ENCODE measurements at regions not wholly inside any gene's neighbourhood (a gene's known extent, or its start where the extent isn't known, plus 50 kb on each side); places are given as distances from the start of the nearest gene placed in this dataset.
"Not testable (repeated sequence)": the region's sequence is repeated elsewhere in the genome, so short reads cannot be mapped to it uniquely, and the experiment has no call there.

DNA sequence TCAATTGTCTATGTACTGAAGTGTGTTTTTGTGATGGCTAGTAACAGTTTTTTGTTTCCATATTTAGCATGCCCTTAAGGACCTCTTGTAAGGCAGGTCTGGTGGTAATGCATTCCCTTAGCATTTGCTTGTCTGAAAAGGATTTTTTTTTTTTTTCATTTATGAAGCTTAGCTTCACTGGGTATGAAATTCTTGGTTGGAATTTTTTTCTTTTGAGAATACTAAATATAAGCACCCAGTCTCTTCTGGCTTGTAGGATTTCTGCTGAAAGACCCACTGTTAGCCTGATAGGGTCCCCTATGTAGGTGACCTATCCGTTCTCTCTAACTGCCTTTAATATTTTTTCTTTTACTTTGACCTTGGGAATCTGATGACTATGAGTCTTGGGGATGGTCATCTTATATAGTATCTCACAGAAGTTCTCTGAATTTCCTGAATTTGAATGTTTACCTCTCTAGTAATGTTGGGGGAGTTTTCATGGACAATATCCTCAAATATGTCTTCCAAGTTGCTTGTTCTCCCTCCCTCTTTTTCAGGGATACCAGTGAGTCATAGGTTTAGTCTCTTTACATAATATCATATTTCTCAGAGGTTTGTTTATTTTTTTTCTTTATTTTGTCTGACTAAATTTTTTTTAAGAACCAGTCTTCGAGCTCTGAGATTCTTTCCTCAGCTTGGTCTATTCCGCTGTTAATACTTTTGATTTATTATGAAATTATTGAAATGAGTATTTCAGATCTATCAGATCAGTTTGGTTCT is 157.1 kb upstream of the PGRMC2 start:
- DNase-seq: no peak

DNA sequence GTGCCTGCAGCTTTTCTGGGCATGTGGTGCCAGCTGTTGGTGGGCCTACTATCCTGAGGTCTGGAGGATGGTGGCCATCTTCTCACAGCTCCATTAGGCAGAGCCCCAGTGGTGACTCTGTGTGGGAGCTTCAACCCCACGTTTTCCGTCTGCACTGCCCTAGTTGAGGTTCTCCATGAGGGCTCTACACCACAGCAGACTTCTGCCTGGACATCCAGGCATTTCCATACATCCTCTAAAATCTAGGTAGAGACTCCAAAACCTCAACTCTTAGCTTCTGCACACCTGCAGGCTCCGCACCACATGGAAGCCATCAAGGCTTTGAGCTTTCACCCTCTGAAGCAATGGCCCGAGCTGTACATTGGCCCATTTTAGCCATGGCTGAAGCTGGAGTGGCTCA is 153.3 kb upstream of the PGRMC2 start:
- no peak for DNase-seq

DNA sequence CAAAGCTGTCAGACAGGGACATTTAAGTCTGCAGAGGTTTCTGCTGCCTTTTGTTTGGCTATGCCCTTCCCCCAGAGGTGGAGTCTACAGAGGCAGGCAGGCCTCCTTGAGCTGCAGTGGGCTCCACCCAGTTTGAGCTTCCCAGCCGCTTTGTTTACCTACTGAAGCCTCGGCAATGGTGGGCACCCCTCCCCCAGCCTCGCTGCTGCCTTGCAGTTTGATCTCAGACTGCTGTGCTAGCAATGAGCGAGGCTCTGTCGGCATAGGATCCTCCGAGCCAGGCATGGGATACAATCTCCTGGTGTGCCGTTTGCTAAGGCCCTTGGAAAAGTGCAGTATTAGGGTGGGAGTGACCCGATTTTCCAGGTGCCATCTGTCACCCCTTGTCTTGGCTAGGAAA is 149.4 kb upstream of the PGRMC2 start:
- DNase-seq: not testable (repeated sequence)

DNA sequence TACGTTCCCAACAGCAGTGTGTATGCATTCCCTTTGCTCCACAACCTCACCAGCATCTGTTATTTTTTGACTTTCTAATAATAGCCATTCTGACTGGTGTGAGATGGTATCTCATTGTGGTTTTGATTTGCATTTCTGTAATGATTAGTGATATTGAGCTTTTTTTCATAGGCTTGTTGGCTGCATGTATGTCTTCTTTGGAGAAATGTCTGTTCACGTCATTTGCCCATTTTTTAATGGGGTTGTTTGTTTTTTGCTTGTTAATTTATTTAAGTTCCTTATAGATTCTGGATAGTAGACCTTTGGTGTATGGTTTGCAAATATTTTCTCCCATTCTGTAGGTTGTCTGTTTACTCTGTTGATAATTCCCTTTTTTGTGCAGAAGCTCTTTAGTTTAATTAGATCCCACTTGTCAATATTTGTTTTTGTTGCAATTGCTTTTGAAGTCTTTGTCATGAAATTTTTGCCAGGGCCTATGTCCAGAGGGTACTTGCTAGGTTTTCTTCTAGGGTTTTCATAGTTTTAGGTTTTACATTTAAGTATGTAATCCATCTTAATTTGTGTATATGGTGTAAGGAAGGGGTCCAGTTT is 141.5 kb upstream of the PGRMC2 start:
- not testable (repeated sequence) for DNase-seq

DNA sequence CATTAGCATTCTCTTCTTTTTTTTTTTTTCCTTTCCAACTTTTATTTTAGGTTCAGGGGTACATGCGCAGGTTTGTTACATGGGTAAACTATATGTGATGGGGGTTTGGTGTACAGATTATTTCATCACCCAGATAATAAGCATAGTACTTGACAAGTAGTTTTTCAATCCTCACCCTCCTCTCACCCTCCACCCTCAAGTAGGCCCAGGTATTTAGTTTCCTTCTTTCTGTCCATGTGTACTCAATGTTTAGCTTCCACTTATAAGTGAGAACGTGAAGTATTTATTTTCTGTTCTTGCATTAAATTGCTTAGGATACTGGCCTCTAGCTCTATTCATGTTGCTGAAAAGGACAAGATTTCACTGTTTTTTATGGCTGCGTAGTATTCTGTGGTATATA is 140.8 kb upstream of the PGRMC2 start:
- DNase-seq: no peak

DNA sequence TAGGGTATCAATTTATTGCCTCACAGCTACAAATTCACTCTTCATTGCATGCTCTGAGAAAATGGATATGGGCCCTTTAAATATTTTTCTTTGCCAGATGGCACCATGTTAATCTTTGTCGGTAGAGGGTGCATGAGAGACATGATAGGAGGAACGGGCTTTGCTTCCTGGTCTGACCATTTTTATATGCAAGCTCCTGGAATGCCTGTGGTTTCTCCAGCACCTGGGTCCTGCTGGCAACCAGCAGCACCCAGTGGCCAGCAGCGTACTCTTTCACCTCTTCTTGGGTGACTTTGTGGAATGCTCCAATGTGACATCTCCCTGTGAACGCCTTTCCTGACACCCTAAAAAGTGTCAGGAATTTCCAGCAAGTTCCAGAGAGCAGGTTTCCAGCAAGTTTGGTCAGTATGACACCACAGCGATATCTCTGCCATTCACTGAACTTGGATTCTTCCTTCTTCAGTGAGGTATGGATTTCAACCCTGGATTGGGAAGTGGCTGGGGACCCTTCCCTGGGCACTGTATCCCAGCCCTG is 140.3 kb upstream of the PGRMC2 start:
- DNase-seq: no peak

DNA sequence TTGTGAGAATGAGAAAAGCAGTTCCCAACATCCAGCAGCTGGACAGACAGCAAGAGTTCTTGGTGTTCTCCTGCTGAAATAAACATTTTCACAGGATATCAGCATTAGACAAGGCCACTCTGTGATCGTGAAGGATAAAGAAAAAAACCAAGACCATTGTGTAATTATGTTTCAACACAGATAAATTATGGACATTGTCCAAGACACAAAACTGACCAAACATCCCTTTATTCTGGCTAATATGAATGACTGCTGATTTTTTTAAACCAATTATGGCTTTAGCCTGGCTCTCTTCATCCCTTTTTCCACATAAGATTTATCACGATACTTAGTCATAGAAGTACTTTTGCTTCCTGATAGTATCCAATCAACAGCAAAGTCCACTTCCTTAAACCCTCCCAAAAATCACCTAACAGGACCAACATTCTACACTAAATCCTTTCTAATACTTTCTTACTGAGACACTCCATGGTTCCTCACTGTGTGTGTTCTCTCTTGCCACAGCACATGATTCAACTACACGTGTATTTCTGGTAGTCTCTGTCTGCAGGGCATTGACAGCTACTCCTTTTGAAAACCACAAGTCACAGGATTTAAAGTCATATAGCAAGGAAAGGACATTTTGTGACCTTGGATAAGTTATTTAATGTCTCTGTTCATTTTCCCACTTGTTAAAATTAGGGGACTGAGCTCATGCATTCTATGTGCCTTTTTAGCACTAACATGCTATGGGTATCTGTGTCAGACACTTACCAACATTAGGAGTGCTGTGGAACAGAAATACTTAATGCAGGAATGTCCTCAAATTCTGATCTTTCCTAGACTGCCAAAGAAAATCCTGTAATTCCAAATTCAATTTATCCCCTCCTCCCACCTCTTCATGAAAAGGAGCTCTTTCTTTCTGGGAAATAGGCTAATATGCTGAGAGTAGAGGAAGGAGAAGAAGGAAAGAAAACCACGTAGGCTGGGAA is 137.2 kb upstream of the PGRMC2 start:
- peak in 1 of 2 donors; percentile 15 for DNase-seq

DNA sequence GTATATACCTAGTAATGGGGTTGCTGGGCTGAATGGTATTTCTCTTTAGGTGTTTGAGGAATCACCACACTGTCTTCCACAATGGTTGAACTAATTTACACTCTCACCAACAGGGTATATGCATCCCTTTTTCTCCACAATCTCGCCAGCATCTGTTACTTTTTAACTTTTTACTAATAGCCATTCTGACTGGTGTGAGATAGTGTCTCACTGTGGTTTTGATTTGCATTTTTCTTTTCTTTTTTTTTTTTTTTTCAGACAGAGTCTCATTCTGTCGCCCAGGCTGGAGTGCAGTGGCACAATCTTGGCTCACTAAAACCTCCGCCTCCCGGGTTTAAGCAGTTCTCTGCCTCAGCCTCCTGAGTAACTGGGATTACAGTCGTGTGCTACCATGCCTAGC is 134.7 kb upstream of the PGRMC2 start:
- not testable (repeated sequence) for DNase-seq

DNA sequence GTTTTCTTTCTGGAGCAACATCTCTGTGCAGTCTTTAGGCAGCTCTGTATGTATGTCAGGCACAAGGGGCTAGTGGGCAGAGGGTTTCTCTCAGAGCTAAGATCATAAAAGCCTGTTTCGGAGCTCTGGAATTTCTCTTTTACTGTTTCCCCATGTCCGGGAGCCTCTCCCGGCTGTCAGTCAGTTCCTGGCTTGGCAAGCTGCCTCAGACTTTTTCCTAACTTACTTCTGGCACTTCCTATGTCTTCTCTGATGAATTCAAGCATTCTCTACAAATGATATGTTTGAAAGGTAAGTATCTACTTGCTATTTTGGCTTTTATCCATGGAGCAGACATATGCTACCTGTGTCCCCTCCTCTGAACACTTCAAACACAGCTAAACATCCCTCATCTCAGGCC is 129.3 kb upstream of the PGRMC2 start:
- DNase-seq: no peak

DNA sequence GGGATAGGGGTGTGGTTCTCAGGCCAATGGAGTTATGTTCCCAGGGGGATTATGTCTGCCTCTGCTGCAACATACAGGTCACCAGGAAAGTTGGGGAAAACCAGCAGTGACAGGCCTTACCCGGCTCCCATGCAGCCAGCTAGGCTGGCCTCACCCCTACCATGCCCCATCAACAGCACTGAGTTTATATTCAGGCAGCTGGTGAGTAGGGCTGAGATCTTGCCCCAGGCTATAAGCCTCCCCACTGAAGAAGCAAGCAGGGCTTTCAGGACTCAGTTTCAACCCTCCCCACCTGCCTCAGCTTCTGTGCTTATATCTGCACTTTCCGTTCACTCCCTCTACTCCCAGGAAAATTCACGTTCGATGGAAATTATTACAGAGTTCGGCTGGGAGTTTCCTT is 122.4 kb upstream of the PGRMC2 start:
- no peak for DNase-seq

DNA sequence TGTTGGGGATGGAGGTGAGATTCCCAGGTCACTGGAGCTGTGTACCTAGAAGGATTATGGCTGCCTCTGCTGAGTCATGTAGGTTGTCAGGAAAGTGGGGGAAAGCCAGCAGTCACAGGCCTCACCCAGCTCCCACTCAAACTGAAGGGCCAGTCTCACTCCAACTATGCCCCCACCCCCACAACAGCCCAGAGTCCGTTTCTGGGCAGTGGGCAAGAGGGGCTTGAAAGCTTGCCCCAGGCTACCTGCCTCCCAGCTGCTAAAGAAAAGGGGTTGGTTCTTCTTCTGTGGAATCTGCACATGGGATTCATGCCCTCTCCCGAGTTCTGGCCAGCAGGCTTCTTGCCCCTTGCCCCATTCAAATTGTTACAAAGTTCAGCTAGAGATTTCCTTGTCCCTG is 116.0 kb upstream of the PGRMC2 start:
- DNase-seq: no peak

DNA sequence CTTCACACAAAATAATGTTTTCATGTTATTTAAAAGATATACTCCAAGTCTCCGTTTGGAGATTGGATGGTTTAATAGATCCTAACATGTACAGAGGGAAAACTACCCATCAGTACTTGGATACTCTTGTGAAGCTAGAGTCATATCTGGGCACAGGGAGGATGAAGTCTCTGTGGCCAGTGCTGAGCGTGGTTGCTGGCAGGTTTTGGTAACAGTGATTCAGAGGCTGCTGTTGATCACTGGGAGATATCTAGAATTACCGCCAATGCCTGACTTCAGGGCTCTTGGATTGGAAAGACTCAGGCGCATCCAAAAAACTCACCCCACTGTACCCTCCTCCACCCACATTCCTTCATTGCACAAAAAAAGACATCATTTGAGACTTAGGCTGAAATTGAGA is 107.2 kb upstream of the PGRMC2 start:
- no peak for DNase-seq

DNA sequence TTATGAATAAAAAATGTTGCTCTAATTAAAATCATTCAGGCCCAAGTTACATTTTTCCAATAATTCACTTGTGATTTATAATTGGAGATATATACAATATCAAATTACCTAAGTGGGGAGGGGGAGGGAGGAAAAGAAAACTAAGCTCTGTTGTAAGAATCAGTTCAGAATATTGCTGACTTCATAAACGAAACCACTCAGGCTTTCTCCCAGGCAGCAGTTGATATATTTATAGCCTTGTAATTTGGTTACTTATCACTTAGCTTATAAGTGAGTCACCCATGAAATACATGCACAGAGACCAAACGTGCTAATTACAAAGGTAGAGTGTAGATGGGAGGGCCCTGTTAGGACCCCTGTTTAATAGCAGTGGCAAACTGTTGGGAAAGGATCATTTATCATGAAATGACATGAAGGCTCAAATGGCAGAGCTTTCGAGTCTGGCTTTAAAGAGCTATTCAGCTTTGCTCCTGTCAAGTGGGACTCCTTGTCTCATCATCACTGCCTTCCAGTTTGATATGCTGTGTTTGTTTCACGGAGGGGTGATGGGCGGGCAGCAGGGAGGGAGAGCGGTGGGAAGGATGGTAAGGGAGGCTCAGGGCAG is 105.6 kb upstream of the PGRMC2 start:
- no peak for DNase-seq

DNA sequence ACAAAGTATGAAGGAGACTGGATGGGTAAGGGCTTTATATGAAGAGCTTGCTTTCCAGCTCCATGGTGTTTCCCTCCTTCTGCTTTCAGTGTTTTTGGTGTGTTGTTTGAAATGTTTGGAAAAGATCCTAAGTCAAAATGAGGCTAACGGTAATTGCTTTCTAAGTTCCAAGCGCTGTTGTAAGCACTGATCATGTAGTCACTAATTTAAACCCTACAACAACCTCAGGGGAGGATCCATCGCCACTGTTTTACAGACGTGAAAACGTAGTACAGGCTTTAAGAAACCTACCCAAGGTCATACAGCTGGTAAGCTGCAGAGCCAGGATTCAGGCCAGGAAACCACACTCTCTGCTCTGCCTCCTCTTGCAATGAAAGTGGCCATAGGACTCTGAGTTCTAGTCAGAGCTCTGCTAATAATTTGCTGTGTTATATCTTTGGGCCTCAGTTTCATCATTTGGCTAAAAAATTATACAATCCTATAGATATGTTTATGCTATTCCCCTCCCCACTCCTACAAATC is 102.9 kb upstream of the PGRMC2 start:
- DNase-seq: no peak

DNA sequence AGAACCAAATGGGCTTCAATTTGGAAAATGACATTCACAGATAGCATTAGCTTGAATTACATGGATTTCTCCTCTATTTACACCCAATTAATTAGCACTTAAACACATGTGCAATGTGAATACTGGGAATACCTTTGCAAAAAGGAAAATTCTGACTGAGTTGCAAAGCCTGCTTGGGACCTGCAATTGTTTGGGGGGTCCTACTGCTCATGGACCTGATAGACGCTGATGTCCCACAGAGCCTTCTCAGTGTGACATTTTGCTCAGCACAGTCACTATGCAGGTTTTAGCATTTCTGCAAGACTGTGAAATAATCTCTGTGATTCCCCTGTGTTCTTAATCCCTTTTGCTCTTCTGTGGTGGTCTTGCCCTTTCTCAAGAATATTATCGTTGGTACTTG is 101.2 kb upstream of the PGRMC2 start:
- no peak for DNase-seq

DNA sequence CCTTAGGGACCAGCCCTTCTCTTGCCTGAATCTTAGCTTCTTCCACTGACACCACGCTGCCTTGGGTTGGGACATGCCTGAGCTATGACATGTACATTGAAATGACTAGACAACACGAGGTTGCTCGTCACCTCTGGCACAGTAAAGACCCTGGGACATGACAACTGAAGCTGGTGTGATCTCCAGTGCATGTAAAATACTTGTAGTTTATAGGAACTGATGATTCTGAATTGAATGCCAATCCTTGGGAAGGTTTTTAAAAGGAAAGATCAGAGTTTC is 100.7 kb upstream of the PGRMC2 start:
- DNase-seq: no peak

DNA sequence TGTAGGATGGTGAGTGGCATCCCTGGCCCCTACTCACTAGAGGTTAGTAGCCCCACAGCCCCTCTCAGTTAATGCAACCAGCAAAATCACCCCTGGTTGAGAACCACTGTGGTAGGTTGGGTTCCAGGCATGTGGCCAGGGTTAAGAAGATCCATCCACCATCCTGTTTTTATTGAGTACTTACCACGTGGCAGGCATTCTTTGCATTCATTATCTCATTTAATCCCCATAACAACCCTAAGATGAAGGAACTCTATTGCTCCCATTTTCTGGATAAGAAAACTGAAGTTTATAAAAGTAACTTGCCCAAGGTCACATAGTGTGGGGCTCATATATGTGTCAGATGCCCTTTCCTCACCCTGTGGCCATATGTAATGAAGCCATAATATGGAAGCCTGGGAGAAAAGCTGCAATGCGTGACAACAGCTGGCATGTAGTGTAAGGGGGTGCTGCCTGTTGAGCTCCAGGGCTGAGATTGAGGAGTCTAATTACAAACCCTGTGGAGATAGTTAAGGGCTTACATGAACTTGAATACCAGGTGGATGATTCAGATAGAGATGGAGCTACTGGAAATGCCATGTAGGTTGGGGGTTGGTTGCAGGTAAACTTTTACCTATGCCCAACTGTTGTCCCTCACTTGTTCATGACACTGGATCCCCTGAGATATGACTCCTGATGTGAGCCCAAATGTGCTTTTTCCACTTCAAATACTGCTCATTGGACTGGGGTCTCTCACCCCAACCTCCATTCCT is 100.2 kb upstream of the PGRMC2 start:
- no peak for DNase-seq

DNA sequence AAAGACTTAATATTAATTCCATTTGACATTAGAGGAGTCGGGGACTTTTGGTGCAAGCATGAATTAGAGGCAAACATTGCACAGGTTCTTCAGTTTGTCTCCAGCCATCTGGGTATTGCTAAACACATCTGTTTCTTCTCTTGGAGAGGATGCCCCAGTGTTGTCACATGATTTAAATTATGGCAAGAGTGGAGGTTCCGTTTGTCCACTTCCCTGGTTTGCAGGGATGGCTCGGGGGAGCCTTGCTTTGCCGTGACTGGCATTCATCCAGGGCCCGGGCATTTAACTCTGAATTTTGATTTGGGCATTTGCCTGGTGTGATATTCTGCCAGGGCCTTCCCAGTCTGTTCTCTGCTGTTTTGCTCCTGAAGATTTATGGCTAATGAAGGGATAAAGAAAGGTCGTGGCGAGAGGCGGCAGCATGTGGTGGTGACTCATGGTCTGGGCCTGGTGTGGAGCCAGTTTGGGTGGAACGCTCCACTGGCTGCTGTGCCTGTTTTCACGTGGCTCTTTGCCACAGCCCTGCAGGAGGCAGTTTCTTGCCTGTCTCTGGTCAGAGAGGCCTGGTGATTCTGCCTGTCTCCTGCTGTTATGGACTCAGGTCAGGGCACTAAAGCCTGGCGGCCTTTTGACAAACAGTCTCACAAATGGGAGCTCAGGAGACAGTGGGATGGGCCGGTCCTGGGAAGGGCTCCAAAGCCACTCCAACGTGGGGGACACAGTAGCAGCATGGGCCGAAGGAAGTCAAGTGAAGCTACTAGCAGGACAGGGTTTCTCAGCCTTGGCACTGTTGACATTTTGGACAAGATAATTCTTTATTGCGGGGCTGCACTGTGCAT is 99.4 kb upstream of the PGRMC2 start:
- DNase-seq: peak; percentile 43 to 59

DNA sequence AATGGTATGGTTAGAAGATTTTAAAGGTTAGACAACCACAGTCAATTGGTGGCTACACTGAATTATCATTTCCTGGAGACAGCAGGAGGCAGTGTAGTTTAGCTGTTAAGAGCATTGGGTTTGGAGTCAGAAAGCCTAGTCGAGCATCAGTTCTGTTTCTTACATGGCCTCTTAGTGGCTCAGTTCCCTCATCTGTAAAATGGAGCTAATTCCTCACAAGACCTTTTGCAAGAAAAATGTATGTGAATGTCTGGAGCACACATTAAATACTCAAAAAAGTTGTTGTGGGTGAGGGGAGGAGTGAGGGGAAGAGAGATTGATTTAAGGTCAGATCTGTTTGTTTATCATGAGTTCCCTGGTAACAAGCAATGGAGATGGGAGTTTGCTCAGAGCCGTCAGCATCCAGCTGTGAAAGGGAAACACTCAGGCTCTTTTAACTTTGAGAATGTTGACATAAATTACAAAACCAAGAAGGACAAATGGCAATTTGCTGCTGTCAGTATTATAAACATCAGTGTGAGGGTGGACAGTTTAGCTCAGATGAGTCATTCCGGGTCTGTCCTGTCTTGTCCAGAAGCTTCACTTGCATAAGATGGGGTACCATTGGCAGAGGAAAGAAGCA is 98.2 kb upstream of the PGRMC2 start:
- DNase-seq: peak; percentile 3 to 53

DNA sequence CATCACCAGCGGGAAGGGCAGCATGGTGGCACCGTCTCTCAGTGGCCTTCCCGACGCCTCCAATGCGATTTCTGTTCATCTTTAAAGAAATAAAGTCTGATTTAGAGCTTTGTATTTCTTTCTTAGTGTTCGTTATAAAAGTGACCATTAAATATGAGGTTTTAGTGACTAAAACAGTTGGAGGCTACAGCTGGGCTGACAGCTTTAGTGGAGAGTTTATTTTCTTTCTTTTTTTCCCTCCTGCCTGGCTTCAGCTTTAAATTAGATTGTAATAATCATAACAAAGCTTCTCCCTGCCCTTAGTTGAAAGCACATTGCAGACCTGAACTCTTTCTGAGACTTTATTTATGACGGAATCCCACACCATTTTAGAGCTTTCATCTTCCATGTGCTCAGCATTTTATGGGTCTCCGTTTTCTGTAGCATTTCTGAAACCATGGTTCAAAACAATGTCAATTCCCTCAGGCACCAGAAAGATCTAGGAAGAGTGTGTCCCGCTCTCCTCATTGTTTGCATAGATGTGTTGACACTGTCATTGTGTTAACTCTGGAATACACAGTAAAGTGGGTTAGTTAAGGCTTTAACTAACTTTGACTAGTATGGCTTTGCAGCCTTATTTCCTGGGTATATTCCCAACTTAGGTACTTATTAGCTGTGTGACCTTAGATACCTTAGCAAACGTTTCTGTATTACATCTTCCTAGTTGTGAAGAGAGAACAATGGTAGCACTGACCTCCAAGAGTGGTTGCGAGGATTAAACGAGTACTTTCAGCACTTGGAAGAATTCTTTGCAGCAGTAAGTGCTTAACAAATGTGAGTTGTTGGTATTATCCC is 97.4 kb upstream of the PGRMC2 start:
- no peak for DNase-seq
